ENCODE measurements at regions not wholly inside any gene's neighbourhood (a gene's known extent, or its start where the extent isn't known, plus 50 kb on each side); places are given as distances from the start of the nearest gene placed in this dataset.
"Not testable (repeated sequence)": the region's sequence is repeated elsewhere in the genome, so short reads cannot be mapped to it uniquely, and the experiment has no call there.

DNA sequence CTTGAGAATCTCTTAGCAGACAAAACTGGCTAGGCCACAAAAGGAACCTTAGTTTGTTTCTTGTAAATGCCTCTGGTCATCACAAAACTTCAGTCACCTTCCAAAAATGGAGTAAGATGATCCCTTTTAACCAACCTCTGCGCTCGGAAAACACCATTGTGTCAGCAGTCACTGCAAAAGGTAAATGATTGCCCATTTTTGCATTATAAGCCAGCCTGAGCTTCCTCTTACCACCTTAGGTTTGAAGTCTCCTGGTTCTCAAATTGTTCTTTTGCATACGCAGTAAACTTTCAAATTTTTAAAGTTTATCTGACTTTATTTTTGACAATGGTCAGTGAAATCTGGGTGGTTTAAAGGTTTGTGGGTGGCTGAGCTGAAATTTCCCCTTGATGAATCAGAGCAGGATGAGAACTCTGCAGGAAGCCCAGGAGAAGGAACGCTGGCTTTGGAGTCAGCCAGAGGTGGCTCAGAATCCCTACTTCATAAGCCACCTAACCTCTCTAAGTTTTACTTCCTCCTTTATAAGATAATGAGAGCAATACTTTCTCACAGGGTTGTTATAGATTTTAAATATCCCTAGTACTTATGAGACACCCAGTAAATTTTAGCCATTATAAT lies 131.4 kb downstream of the MED10 start:
- DNase-seq: no peak
- in situ Hi-C loops (cut with HindIII; ENCODE audit: low pct_ligation_motif_present, low pct_unique_long_range_greater_than_20kb, low sequenced_read_pairs): no loop called here

GRCh38 chr5:6244339-6244714 lies 134.0 kb downstream of the MED10 start:
- in situ Hi-C loops (cut with HindIII; ENCODE audit: low pct_ligation_motif_present, low pct_unique_long_range_greater_than_20kb, low sequenced_read_pairs): no loop called here
- no peak for DNase-seq

DNA sequence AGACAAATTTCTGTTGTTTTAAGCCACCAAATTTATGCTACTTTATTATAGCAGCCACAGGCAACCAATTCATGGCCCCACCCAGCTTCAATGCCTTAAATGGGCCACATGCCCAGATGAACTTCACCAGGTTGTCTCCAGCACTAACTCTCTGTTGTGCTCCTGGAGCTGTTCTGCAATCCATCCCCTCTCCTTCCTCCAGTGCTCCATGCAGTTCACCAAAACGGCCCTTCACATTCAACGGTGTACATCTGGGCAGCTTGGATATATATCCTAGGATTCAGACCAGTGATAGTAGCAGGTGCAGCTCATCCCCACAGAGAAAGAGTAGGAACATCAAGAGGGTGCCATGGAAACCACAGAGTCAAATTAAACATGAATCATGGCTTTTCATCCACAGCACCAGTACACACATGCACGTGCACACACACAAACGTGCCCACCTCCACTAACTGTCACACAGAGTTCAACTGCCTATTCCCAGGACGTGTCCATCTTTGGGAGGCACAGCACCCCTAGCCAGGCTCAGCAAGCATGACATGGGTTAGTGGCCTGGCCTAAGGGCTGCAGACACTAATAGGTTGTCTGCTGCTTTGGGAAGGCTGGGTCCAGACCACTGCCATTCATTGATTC lies 134.5 kb downstream of the MED10 start:
- in situ Hi-C loops (cut with HindIII; ENCODE audit: low pct_ligation_motif_present, low pct_unique_long_range_greater_than_20kb, low sequenced_read_pairs): no loop called here
- DNase-seq: no peak

DNA sequence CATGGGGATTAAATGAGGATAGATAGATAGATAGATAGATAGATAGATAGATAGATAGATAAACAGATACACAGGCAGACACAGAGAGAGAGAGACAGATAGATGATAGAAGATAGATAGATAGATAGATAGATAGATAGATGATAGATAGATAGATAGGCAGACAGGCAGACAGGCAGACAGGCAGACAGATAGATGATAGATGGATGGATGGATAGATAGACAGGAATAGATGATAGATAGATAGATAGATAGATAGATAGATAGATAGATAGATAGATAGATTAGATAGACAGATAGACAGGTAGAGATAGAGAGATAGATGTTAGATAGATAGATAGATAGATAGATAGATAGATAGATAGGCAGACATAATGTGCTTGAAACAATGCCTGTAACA lies 137.3 kb downstream of the MED10 start:
- in situ Hi-C loops (cut with HindIII; ENCODE audit: low pct_ligation_motif_present, low pct_unique_long_range_greater_than_20kb, low sequenced_read_pairs); DNase-seq: not testable (repeated sequence)

- DNase-seq: no peak
- in situ Hi-C loops (cut with HindIII; ENCODE audit: low pct_ligation_motif_present, low pct_unique_long_range_greater_than_20kb, low sequenced_read_pairs): no loop called here
Observed at GRCh38 chr5:6236858-6237481, 141.4 kb downstream of the MED10 start.

GRCh38 chr5:6236170-6236793 lies 142.1 kb downstream of the MED10 start:
- in situ Hi-C loops (cut with HindIII; ENCODE audit: low pct_ligation_motif_present, low pct_unique_long_range_greater_than_20kb, low sequenced_read_pairs): no loop called here
- DNase-seq: no peak

- in situ Hi-C loops (cut with HindIII; ENCODE audit: low pct_ligation_motif_present, low pct_unique_long_range_greater_than_20kb, low sequenced_read_pairs): no loop called here
- no peak for DNase-seq
Observed at GRCh38 chr5:6235726-6236125, 142.6 kb downstream of the MED10 start.

GRCh38 chr5:6228257-6229250 lies 149.8 kb downstream of the MED10 start:
- in situ Hi-C loops (cut with HindIII; ENCODE audit: low pct_ligation_motif_present, low pct_unique_long_range_greater_than_20kb, low sequenced_read_pairs): no loop called here
- no peak for DNase-seq

DNA sequence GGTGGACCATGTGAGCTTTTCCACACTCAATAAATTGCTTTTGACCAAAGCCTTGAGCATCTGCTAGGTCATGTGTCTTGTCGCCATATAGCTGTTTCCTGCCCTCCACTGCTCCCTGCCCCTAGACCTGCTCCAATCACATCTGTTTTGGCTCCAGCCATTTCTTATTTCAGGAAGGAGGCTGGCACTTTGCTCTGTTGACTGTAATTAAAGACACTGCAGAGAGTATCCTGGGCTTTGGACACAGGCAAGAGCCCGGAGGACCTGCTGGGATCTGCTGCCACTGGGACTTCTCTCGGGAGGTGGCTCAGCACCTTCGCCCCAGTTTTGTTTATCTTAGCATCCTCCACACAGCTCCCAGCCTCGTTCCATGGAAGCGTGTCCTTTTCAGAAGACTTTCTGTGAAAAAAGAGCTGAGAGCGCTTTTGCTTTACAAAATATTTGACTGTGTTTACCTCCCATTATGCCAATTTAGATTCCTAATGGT lies 153.2 kb downstream of the MED10 start:
- no peak for DNase-seq
- in situ Hi-C loops (cut with HindIII; ENCODE audit: low pct_ligation_motif_present, low pct_unique_long_range_greater_than_20kb, low sequenced_read_pairs): no loop called here

GRCh38 chr5:6224406-6224805 lies 153.9 kb downstream of the MED10 start:
- in situ Hi-C loops (cut with HindIII; ENCODE audit: low pct_ligation_motif_present, low pct_unique_long_range_greater_than_20kb, low sequenced_read_pairs): no loop called here
- DNase-seq: no peak

- in situ Hi-C loops (cut with HindIII; ENCODE audit: low pct_ligation_motif_present, low pct_unique_long_range_greater_than_20kb, low sequenced_read_pairs): no loop called here
- DNase-seq: no peak
Observed at GRCh38 chr5:6222899-6223298, 155.4 kb downstream of the MED10 start.

DNA sequence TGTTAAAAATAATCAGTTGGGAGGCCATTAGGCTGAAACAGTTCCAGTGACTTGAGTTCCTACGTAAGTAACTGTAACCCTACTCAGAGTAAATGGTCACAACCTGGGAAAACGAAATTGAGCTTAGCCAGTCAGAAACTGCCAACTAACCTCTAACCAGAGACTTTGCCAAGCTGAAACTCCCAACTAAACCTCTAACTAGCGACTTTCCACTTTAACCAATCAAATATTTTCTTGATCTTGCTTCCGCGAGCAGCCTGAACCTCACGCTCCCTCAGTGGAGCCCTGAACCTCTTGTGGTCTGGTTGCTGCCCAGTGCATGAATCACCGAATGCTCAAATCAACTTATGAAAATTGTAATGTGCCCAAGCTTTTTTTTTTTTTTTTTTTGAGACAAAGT lies 156.2 kb downstream of the MED10 start:
- in situ Hi-C loops (cut with HindIII; ENCODE audit: low pct_ligation_motif_present, low pct_unique_long_range_greater_than_20kb, low sequenced_read_pairs): no loop called here
- DNase-seq: no peak

DNA sequence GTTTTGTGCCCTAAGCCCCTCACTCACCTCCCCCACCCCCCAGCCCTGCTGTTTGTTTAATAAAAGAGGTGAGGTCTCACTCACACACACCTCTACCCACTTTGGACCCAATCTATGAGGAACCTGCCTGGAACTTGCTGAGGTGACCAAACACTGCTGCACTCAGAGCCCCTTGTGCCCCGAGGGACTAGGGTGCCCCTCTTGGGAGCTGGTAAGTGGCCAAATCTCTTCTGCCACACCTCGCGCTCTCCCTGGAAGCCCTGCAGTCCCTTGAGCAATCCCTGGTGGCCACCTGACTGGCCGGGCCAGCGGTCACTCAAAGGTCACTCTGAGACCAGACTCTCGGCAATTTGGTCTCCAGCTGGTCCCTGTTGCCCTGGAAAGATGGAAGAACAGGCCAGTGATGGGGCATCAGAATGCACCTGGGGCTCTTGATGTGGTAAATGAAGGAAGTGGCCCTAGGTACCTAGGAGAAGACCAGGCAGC lies 157.2 kb downstream of the MED10 start:
- DNase-seq: no peak
- in situ Hi-C loops (cut with HindIII; ENCODE audit: low pct_ligation_motif_present, low pct_unique_long_range_greater_than_20kb, low sequenced_read_pairs): no loop called here

DNA sequence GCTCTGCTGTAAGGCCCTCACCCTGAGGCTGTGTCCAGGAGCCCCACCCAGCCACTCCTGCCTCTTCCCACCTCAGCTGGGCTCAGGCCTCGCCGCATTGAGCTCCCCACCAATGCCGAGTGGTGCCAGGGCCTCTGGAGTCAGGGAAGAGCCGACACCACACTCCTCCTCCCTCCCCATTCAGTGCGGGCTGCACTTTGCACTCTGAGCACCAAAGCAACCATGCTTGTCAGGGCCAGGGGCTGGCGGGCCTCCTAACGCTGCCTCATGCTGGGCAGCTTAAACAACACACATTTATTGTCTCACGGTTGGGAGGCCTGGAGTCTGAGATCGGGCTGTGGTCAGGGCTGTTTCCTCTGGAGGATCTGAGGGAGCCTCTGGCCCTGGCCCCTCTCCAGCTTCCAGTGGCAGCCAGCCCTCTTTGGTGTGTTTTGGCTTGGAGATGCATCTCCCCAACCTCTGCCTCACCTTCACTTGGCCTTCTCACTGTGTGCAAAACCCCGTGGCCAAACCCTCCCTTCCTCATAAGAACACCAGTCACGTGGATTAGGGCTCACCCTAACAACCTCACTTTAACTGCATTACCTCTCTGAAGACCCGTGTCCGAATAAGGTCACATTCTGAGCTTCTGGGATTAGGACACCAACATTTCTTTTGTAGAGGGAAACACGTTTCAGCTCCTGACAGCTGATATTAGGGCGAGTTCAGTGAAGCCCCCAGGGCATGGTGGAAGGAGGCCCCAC lies 157.8 kb downstream of the MED10 start:
- in situ Hi-C loops (cut with HindIII; ENCODE audit: low pct_ligation_motif_present, low pct_unique_long_range_greater_than_20kb, low sequenced_read_pairs): no loop called here
- DNase-seq: no peak

DNA sequence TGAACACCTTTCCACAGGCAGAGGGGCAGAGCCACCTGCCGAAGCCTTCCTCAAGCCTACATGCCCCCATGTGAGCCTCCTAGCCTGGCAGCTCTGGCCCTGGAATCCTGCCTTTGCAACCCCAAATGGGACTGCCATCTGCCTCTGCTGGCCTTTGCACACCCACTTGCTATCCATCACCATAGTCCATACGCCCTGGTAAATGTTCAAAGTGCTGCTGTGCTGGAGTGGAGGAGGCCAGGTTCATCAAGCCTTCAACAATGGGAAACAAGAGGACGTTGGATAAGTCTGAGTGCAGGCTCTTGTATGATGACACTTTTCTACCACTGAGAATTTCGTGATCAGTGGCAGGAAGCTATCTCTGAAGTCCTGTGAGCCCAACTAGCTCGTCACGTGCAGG lies 159.8 kb downstream of the MED10 start:
- in situ Hi-C loops (cut with HindIII; ENCODE audit: low pct_ligation_motif_present, low pct_unique_long_range_greater_than_20kb, low sequenced_read_pairs): no loop called here
- DNase-seq: no peak

DNA sequence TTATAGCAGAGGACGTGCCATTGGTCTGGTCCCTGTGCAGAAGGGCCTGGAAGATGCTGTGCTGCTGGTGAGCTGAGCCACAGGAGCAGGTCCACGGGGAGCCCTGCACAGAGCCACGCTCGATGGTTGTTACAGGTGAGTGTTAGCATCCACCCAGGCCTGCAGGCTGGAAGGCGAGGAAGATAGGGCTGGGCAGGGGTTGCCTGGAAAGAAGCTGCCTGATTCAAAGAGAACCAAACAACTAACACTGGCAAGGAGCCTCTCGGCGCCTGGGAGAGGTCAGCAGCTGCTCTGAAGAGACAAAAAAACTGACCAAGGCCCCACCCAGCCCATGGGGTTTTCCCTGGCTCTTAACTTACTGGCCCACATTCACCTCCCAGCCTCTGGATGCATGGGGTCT lies 160.2 kb downstream of the MED10 start:
- in situ Hi-C loops (cut with HindIII; ENCODE audit: low pct_ligation_motif_present, low pct_unique_long_range_greater_than_20kb, low sequenced_read_pairs): no loop called here
- no peak for DNase-seq

DNA sequence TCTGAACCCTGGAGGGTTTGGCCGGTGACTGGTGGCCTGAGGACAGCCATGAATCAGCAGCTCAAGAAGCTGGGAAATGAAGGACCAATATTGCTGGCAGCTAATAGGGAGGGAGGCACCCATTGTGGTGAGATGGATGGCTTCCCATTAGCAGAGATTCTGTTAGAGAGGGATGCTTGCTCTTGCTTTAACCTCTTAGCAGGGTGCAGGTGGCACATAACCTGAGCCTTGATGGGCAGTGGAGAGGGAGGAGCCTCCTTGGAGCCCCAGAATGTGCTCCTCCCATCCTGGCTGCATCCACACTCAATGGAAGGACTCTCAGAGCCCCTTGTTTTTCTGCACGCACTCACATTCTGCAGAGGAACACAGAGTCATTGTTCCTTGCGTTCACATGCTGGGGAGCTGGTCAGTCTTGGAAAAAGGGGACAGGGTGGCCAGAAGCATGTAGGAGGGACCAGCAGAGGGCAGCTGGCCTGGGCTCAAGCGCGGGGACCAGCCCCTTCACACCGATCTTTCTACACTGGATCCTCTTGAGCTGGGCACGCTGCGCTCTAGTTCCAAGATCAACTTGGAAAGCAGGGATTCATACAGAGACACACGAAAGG lies 161.8 kb downstream of the MED10 start:
- no peak for DNase-seq
- in situ Hi-C loops (cut with HindIII; ENCODE audit: low pct_ligation_motif_present, low pct_unique_long_range_greater_than_20kb, low sequenced_read_pairs): no loop called here
